CD4-positive, alpha-beta T cell (primary cell): ENCODE measurements at regions not wholly inside any gene's neighbourhood (a gene's known extent, or its start where the extent isn't known, plus 50 kb on each side); places are given as distances from the start of the nearest gene placed in this dataset.

ENCODE experiments used
- ATAC-seq: fragments of 200-7000 bp; cut with Tn5 transposase; one replicate; pipeline ENCODE4 v1.10.0; 2022; ENCODE audit warnings: mild to moderate bottlenecking; ENCODE audit not compliant: poor library complexity
- CTCF ChIA-PET: fragments of 350-600 bp; sonication (Branson Sonifier 250); formaldehyde crosslinking; loops from one replicate; lab custom pipeline; 2021; ENCODE audit warnings: antibody characterized with exemption, inconsistent platforms; lab: Charles Lee
- POLR2A ChIA-PET: fragments of 350-600 bp; sonication (Branson Sonifier 250); formaldehyde crosslinking; loops from one replicate; lab custom pipeline; 2021; ENCODE audit warnings: antibody characterized with exemption, inconsistent platforms; lab: Charles Lee
- DNase-seq, 14 experiments: peaks; one replicate each; pipeline ENCODE4 v3.0.0-alpha.2; 2013 to 2020; ENCODE audit warnings: mixed read lengths in 2 of 14
- H3K27ac ChIP-seq, 2 donors: one replicate each; pipeline versions ENCODE4 v1.5.1 to v1.7.0; 2013; ENCODE audit warnings: low read length in 2 of 2, low read depth in 1 of 2, mild to moderate bottlenecking in 1 of 2
- H3K27me3 ChIP-seq, 2 experiments: 1 replicate in 1 of 2; 2 replicates in 1 of 2; pipeline versions ENCODE4 v1.6.1 to v1.7.0; 2013; ENCODE audit warnings: low read length in 2 of 2, control low read depth in 1 of 2, mild to moderate bottlenecking in 1 of 2, moderate library complexity in 1 of 2; ENCODE audit not compliant: insufficient read depth in 2 of 2, control insufficient read depth in 1 of 2
- H3K36me3 ChIP-seq: one replicate; pipeline ENCODE4 v1.6.1; 2013; ENCODE audit warnings: low read length, control low read depth; ENCODE audit not compliant: insufficient read depth
- H3K4me1 ChIP-seq: one replicate; pipeline ENCODE4 v1.6.1; 2013; ENCODE audit warnings: low read length, control low read depth; ENCODE audit not compliant: insufficient read depth
- H3K4me3 ChIP-seq: one replicate; pipeline ENCODE4 v1.5.1; 2013; ENCODE audit warnings: mild to moderate bottlenecking, low read length, moderate library complexity
- H3K9me3 ChIP-seq, 2 experiments: 1 replicate in 1 of 2; 2 replicates in 1 of 2; pipeline versions ENCODE4 v1.6.1 to v1.7.0; 2013; ENCODE audit warnings: low read length in 2 of 2, mild to moderate bottlenecking in 2 of 2, control low read depth in 1 of 2, moderate library complexity in 1 of 2; ENCODE audit not compliant: control insufficient read depth in 1 of 2, insufficient read depth in 1 of 2
- H3K27ac Mint-ChIP-seq: one replicate; pipeline ENCODE4 v1.8.0; 2020; ENCODE audit warnings: mixed read lengths
- H3K27me3 Mint-ChIP-seq: one replicate; pipeline ENCODE4 v1.8.0; 2021; ENCODE audit warnings: mixed read lengths
- H3K36me3 Mint-ChIP-seq: one replicate; pipeline ENCODE4 v1.8.0; 2021; ENCODE audit warnings: low read depth, mixed read lengths
- H3K4me1 Mint-ChIP-seq: one replicate; pipeline ENCODE4 v1.8.0; 2021; ENCODE audit warnings: low read depth, mixed read lengths
- H3K4me3 Mint-ChIP-seq: one replicate; pipeline ENCODE4 v1.8.0; 2020; ENCODE audit warnings: mild to moderate bottlenecking, mixed read lengths
- H3K9me3 Mint-ChIP-seq: one replicate; pipeline ENCODE4 v1.8.0; 2020; ENCODE audit warnings: mixed read lengths
- intact Hi-C, 2 experiments: fragments of 100-400 bp; cut with DNase I in 1 of 2; cut with micrococcal nuclease in 1 of 2; formaldehyde crosslinking; loops; one replicate each; pipeline versions ENCODE4 v1.15.1 to v1.9.0; 2023 to 2025; cut with DNase I, micrococcal nuclease
- TF ChIP-seq, protein P1 (sequence below): fragments of 200-600 bp; IDR thresholded peaks from one replicate; pipeline ENCODE4 v1.8.0; 2022; ENCODE audit warnings: antibody characterized with exemption, mild to moderate bottlenecking

DNA sequence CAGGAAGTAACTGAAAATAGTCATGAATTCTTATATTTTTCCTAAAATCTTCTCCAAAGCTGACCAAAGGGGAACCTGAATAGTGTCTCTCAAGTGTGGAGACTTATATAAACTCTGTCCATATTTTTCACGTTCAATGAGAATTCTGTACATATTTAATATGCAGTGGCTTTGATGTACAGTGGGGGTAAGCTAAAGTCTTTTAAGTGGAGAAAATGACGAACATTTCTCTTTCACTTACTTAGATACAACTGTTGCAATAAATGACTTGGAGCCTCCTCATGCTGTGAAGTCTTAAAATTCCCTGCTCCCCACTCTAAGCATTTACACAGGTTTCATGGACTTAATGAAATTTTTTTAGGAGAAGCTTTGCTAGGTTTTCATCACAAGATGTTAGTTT lies 1196.7 kb downstream of the EFNB2 start:
- no peak for DNase-seq
- no peak overlapping the region for H3K27ac Mint-ChIP-seq

DNA sequence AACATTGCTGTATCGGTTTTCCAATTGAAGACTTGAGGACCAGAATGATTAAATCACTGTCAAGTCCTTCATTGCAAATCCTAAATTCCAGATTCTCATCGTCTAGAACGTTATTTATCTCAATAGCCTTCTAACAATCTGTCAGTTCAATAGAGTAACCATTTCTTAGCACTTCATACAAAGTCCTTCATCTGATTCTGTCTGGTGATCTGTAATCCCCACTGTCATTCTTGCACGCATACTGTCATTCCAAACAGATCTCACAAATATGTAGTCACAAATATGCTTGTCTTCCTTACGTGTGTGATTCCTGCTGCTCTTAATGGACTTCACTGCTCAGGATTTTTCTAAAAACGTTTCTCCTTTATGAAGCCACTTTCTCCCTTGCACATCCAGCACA lies 1197.5 kb downstream of the EFNB2 start:
- H3K27me3 ChIP-seq = no peaks in the 10 kb centered on the region
- intact Hi-C loops = no loop called here
- no peaks in the 10 kb centered on the region for H3K4me1 ChIP-seq
- CTCF ChIA-PET = no interaction called here
- no peaks in the 10 kb centered on the region for H3K36me3 Mint-ChIP-seq
- H3K27ac ChIP-seq = no peak overlapping the region
- no peak overlapping the region for H3K4me3 Mint-ChIP-seq
- H3K27me3 Mint-ChIP-seq = no peaks in the 10 kb centered on the region
- H3K4me1 Mint-ChIP-seq = no peaks in the 10 kb centered on the region
- POLR2A ChIA-PET = no interaction called here
- TF ChIP-seq, protein P1, sequence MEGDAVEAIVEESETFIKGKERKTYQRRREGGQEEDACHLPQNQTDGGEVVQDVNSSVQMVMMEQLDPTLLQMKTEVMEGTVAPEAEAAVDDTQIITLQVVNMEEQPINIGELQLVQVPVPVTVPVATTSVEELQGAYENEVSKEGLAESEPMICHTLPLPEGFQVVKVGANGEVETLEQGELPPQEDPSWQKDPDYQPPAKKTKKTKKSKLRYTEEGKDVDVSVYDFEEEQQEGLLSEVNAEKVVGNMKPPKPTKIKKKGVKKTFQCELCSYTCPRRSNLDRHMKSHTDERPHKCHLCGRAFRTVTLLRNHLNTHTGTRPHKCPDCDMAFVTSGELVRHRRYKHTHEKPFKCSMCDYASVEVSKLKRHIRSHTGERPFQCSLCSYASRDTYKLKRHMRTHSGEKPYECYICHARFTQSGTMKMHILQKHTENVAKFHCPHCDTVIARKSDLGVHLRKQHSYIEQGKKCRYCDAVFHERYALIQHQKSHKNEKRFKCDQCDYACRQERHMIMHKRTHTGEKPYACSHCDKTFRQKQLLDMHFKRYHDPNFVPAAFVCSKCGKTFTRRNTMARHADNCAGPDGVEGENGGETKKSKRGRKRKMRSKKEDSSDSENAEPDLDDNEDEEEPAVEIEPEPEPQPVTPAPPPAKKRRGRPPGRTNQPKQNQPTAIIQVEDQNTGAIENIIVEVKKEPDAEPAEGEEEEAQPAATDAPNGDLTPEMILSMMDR = no peak
- no peak overlapping the region for H3K4me3 ChIP-seq
- DNase-seq (no peak), ATAC-seq (no peak)
- H3K9me3 Mint-ChIP-seq = no peaks in the 10 kb centered on the region
- H3K36me3 ChIP-seq = no peaks in the 10 kb centered on the region
- H3K9me3 ChIP-seq = no peaks in the 10 kb centered on the region
- no peak overlapping the region for H3K27ac Mint-ChIP-seq

More for the DNA sequence above, 1196.7 kb downstream of the EFNB2 start:
- no peaks in the 10 kb centered on the region for H3K27me3 ChIP-seq
- no peaks in the 10 kb centered on the region for H3K36me3 ChIP-seq
- H3K4me1 ChIP-seq = no peaks in the 10 kb centered on the region
- no peaks in the 10 kb centered on the region for H3K36me3 Mint-ChIP-seq
- intact Hi-C loops = no loop called here
- no peaks in the 10 kb centered on the region for H3K9me3 Mint-ChIP-seq
- TF ChIP-seq, protein P1 = no peak
- ChIA-PET CTCF (interaction anchor here (1.3 kb wide), 1 partner anchor 9 kb away, joined by 4 read pairs; no protein-coding TSS in a partner anchor), POLR2A (no interaction called here)
- H3K4me3 Mint-ChIP-seq = peak overlapping the region; percentile 11
- ATAC-seq = no peak
- no peaks in the 10 kb centered on the region for H3K9me3 ChIP-seq
- H3K27me3 Mint-ChIP-seq = no peaks in the 10 kb centered on the region
- no peak overlapping the region for H3K4me3 ChIP-seq
- no peaks in the 10 kb centered on the region for H3K4me1 Mint-ChIP-seq
- no peak overlapping the region for H3K27ac ChIP-seq

DNA sequence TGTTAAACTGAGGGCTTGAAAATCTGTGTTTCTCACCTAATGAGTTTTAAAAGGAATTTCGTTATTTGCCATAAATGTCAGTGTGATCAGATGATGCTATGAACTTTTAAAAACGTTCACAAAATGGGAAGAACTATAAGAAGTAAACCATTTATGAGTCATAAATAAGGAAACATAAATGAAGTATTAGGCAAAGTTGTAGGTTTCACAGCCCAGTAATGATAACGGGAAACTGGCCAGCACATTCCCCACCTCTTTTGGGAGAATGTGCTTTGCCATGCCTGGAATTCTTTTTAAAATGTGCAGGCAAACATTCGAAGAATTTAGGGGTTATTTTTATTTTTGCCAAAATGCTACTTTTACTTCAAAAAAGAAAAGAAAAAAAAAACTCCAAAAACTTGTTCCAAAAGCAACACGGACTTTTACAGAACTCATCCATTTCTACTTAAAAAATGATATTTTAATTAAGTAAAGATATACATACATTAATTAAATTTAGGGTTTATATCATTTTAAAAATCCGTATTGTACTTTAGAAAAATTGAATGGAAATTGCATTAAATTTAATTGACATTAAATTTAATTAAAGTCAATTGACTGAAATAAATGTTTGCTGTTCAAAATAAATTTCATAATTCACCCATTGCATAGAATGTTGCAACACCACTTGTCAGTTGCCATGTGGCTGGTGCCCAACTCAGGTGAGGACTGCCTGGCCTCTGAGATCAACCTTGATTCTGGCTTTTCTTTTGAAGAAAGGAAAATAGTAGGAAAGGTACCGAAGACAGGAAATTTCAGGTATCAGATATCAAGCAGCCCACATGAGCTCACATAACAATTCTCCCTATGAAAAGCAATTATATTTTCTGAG lies 1198.5 kb downstream of the EFNB2 start:
- no peak for DNase-seq
- no peak overlapping the region for H3K4me3 Mint-ChIP-seq
- TF ChIP-seq, protein P1 = no peak
- POLR2A ChIA-PET = no interaction called here
- H3K27me3 Mint-ChIP-seq = no peaks in the 10 kb centered on the region
- H3K9me3 Mint-ChIP-seq = no peaks in the 10 kb centered on the region
- H3K4me1 ChIP-seq = no peaks in the 10 kb centered on the region
- H3K27ac ChIP-seq = no peak overlapping the region
- CTCF ChIA-PET = no interaction called here
- no peak for ATAC-seq
- H3K27ac Mint-ChIP-seq = no peak overlapping the region
- H3K4me1 Mint-ChIP-seq = no peaks in the 10 kb centered on the region
- H3K27me3 ChIP-seq = no peaks in the 10 kb centered on the region
- no peak overlapping the region for H3K4me3 ChIP-seq
- no peaks in the 10 kb centered on the region for H3K36me3 ChIP-seq
- no peaks in the 10 kb centered on the region for H3K9me3 ChIP-seq
- intact Hi-C loops = no loop called here
- H3K36me3 Mint-ChIP-seq = no peaks in the 10 kb centered on the region
